ENCODE measurements at regions not wholly inside any gene's neighbourhood (a gene's known extent, or its start where the extent isn't known, plus 50 kb on each side); places are given as distances from the start of the nearest gene placed in this dataset.
"Not testable (repeated sequence)": the region's sequence is repeated elsewhere in the genome, so short reads cannot be mapped to it uniquely, and the experiment has no call there.

DNA sequence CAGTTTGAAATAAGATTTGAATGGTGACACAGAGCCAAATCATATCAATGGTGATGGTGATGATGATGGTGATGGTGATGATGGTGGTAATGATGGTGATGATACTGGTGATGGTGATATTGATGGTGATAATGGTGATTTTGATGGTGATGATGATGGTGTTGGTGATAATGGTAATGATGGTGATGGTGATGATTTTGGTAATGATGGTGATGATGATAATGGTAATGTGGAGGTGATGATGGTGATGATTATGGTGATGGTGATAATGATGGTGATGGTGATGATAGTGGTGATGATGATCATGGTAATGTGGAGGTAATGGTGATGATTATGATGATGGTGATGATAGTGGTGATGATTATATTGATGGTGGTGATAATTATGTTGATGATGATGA is 311.9 kb upstream of the SFSWAP start:
- no peak for DNase-seq

DNA sequence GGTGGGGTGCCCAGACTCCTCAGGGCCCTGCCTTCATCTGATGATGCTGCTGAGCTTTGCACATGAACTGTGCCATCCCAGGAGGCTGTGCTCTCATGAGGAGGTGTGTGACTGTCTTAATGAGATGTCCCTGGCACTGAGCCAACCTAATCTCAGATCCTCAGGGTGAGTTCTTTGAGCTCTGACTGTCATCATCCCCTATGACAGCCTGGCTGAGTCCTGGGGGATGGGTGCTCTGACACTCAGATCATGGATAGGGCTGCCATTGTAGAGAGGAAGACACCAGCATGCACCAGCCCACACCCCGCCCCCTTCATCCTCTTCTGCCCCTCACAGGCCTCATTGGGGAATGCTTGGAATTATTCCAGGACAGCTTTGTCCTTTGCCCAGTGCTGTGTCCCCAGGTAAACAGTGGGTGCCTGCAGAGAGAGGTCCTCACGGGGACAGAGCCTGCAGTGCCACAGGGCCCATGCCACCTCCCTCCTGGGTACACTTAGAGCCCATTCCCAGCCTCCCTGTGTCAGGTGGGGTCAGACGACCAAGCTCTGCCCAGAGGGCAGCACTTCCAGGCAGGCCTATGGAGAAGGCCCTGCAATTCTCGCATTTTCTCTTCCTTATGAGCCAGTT is 310.1 kb upstream of the SFSWAP start:
- DNase-seq: not testable (repeated sequence)

DNA sequence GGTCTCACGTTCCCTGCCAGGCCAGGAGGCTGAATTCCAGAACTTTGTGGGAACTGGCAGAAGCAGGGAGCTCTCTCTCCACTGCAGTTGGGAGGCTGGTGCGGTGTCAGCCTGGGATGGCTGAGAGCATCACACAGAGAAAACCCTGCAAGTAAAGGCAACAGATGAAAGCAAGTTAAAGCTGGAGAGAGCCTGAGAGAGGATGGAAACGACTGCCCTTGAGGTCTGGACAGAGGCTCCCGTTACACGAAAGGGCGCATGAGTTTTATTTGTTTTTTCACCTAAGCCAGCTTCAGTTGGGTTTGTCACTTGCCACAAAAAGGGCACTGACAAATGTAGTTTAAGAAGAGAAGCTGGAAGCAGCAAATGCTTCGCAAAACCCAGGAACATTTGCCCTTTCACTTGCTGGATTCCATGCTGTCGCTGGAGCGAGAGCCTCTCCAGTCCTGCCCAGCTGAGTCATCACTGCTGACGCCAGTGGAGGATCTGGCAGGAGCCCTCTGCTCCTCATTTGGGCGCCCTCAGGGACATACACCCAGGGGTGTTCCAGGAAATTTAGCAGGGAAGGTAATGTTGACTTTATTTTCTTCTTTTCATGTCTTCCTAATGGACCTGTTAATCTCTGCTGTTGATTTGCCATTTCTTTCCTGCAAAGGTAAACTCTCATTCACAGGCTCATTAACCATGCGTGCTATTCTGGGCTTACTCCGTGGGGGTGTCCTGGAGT is 308.8 kb upstream of the SFSWAP start:
- not testable (repeated sequence) for DNase-seq

DNA sequence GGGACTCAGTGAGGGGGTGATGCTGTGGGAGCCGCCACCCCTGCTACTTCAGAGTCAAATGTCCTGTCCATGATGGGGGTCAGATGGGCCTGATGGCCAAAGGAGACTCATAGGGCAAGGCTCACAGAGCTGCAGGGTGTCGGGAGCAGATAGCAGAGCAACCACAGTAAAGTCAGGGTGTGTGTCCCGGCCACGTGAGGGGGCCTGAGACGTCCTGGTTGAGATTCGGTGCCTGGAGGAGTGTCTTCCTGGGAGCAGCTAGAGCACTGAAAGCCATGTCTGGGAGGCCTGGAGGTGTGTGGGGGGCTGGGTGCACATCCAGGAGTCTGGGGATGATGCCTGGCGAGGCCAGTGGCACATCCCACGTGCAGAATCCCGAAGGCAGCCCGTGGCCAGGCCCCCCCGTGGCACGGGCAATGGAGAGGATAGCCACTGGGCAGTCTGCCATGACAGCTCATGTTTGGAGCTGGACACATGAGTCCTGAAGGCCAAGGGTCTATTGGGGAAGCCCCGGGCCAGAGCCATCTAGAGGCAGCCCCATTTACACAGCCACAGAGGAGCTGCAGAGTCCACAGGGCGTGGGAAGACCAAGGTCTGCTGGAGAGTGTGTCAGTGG is 308.0 kb upstream of the SFSWAP start:
- no peak for DNase-seq

DNA sequence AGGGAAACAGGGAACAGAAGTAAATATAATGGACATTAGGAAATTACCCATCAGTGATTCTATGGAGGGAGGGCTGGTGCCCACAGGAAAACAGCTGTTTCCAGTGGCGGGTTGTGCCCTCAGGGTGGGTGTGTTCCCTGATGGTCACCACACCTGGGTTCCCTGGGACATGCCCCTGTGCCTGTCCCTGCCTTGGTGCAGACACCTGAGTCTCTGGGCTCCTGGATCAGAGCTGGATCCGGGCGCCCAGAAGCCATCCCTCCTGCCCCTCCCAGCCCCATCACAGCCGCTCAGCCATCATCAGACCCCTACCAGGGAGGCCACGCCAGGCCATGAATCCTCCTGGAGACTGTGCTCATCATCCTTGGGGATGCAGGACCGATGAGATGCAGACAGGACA is 307.2 kb upstream of the SFSWAP start:
- DNase-seq: no peak

DNA sequence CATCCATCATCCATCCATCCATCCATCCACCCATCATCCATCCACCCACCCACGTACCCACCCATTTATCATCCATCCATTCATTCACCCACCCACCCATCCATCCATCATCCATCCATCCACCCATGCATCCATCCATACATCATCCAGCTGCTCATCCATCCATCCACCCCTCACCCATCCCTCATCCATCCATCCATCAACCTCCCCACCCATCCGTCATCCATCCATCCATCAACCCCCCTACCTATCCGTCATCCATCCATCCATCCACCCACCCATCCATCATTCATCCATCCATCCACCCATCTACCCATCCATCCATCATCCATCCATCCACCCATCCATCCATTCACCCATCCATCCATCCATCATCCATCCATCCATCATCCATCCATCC is 306.2 kb upstream of the SFSWAP start:
- DNase-seq: no peak

DNA sequence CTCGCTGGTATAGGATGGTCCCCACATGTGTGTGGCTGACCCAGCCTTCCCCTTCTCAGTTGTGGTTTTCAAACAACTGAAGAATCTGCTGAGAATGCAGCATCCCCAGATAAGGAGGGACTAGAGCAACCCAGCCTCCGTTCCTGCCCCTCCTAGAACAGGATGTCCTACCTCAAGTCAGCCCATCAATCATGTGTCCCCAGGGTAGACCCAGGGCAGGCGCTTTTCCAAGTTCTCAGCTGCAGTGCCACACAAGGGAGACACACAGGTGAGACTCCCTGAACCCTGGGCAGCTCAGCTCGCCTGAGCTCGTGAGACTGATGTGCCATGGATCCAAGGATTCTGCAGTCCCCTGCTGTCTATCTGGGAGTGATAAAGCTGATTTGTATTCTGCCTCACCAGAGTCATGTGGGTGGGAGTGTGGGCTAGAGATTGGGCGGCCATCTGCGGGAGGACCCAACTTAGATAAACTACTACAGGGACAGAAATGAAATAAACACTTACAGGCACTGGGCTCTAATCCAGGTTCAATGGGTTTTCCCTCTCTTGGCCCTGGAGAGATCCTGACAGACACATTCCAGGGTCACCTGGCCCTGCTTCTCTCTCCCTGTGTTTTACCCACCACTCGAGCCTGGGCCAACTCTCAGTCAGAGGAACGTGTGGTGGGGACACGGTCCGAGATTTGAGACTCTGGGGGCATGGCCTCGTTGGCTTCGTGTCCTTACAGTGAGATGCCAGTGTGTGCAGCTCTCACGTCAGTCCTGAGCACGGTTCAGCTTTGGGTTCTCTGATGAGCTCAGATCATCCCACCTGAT is 303.5 kb upstream of the SFSWAP start:
- no peak for DNase-seq

DNA sequence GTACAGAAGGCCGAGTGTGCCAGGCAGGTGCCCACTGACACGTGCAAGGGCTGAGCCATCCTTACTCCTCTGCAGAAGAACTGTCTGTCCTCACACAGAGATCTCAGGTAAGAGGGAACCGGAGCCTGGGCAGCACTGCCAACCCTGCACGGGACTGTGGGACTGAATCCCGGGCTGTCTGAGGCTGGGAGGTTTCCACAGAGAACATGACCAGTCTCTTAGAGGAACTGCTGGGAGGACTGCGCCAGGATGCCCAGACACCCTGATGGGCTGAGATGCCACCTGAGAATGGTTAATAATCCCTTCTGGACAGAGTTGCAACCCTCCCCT is 302.9 kb upstream of the SFSWAP start:
- DNase-seq: no peak

DNA sequence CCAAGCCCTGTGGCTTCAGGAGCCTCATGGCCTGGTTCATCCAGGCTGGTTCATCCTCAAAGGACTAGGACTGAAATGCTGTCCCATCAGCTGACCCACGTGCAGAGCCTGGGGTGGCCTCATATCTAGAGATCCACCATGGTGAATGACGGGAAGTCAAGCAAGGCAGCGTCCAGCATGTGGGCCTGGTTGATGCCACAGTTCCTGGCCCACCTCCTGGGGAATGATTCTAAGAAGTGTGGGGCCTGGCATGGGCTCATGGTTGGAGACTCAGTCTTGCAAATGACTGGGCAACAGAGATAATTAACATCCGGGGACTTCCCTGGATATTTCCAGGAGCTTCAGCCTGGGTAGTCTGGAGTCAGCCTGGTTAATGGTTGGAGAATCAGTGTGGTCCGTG is 302.4 kb upstream of the SFSWAP start:
- no peak for DNase-seq

DNA sequence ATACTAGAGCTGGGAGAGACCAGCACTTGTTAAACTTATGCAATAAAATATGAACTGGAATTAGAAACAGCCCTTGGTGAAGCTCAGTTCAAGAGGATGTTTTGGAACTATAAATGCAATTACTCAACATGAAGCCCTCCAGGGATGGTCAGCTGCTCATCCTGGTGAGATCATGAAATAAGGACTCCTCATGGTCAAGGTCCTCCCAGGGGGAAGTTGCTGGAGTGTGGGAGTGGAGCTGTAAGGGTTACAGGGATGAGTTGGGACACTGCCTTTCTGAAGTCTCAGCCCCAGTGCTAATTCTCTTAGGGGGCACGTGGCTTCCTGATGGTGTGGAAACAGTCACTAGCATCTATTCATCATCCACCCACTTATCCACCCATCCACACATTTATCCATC is 301.7 kb upstream of the SFSWAP start:
- DNase-seq: no peak

DNA sequence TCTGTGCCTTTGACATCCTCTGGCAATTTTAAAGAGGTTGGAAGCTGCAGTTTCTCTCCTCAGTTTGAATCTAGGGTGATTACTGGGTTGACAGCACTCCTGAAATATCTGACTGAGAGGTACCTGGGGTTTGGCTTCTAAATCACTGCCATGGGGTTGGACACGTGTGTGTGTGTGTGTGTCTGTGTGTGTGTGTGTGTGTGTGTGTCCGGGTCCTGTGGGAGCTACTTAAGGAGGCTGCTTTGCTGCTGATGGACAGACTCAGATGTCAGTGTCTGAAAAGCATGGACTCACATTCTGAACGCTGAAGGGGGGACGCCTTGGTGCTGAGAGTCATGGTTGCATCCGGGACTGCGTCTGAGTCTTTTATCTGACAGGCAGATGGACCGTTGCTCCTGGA is 299.1 kb upstream of the SFSWAP start:
- not testable (repeated sequence) for DNase-seq

DNA sequence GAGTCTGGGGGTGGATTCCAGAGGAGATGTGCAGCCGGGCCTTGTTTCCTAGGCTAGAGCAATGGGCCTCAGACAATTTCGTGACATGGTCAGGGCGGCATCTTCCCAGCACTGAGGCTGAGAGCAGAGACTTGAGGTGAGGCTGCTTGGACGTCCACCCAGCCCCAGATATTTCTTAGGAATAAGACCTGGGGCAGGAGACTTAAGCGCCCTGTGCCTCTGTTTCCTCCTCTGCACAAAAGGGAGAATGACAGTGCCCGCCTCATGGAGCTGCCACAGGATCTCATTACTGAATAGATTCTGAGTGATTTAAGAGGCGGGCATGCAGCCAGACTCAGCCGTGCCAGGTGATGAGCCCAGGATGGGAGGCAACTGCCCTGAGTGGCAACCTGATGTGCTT is 297.9 kb upstream of the SFSWAP start:
- no peak for DNase-seq

DNA sequence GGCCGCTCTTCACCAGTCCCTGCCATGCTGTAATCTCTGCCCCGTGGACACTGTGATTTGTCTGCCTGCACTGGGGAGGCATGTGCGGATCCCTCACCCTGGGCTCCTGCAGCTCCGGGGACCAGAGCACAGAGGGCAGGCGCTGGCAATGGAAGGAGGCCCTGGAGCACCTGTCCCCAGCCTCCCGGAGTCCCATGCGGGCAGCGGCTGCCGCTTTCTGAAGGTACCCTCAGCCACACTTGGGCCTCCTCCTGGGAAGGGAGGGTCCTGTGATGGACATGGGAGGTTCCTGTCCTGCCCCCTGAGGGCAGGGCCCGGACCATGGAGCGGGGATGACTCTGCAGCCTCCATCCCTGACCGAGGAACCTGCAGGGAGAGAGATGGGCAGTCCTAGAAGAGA is 297.4 kb upstream of the SFSWAP start:
- no peak for DNase-seq

DNA sequence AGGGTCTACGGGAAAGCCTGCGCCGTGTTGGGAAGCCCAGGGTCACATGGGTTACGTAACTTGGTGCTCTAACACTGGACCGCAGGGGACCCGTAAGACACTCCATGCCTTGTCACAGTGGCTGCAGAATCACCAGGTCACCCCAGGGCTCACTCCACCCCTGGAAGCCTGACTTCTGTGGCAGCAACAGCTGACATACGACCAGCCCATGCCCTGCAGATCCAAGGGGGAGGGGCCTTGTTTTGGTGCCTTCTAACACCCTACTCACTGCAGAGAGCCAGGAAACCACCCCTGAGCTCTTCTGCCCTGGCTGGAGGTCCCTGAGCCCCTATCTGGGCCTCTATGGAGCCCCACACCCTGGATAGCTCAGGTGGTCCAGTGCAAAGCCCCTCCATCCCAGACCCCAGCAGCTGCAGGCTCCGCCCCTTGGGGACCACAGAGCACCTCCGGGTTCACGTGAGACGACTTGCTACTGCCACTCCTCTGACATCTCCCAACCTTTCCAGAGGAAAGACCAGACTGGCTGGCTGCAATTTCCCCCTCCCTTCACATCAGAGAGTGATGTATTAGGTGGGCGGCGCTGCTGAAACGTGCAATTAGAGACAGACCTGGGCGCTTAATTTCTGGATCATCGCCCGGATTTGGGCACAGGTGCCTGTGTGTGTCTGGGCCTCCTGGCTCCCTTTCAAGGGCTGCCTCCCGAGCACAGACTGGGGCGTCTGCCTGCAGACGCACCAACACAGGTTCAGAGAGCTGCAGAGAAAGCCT is 296.6 kb upstream of the SFSWAP start:
- not testable (repeated sequence) for DNase-seq

DNA sequence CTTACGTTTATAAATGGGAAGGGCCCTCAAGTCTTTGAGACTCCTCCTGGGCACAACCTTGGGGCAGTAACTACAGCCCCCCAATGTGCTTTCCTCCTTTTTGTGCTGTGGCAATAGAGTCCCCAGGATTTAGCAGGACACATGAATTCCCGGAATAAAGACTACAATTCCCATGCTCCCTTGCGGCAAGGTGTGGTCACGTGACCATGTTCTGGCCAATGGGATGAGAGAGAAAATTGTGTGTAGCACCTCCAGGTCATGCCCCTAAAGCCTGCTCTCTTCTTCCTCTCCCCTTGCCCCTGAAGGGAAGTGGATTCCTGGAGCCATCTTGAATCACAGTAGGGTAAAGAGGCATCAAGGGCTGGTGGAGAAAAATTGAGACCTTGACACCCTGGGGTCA is 295.1 kb upstream of the SFSWAP start:
- DNase-seq: no peak

DNA sequence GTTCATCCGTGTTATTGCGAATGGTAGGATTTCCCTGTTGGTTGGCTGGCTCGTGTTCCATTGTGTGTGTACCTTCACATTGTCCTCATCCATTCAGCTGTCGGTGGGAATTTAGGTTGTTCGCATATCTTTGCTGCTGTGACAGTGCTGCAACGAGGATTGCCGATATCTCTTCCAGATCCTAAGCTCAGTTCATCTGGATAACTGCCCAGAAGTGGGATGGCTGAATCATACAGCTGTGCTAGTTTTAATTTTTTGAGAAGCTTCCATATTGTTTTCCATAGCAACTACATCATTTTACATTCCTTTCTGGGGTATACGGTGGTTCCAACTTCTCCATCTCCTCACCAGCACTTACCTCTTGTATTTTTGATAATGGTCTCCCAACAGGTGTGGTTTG is 292.8 kb upstream of the SFSWAP start:
- no peak for DNase-seq

DNA sequence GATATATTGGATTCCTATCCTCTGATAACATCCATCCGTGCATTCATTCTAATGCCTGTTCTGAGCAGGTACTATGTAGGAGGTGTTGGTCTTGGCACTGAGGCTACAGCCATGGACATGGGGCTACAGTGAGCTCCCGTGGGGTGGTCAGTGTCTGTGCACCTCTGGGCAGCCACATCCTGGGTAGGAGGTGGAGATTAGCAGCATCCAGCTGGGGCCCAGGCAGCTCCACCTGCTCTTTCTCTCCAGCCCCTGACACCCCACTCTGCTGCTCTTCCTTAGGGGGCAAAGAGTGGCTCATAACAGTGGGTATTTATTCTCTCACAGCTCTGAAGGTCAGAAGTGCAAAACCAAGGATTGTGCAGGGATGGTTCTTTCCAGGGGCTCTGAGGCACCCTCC is 292.0 kb upstream of the SFSWAP start:
- no peak for DNase-seq

DNA sequence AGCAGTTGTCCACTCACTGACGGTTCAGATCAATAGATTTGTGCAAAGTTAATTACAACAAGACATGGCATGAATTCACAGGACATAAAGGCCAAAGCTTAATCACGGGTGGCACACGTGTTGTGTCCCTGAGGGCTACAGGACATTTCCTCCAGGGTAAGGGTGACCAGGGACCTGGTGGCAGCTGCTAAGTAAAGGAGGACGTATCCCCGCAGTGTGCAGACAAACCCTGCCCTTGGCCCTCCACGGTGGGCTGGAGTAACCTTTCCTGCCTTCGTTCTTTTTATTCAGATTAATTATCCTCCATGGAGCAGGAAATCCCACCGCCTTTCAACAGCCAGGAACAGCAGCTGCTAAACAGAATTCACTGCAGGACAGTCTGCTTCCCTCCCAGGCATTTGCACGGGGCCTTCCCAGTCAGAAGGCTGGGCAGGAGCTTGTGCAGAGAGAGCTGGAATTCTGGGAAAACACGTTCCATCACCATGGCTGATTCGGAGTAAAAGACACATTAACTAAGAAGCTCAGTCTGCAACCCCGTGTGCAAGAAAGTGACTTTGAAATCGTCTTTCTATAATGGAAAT is 289.9 kb upstream of the SFSWAP start:
- DNase-seq: no peak

DNA sequence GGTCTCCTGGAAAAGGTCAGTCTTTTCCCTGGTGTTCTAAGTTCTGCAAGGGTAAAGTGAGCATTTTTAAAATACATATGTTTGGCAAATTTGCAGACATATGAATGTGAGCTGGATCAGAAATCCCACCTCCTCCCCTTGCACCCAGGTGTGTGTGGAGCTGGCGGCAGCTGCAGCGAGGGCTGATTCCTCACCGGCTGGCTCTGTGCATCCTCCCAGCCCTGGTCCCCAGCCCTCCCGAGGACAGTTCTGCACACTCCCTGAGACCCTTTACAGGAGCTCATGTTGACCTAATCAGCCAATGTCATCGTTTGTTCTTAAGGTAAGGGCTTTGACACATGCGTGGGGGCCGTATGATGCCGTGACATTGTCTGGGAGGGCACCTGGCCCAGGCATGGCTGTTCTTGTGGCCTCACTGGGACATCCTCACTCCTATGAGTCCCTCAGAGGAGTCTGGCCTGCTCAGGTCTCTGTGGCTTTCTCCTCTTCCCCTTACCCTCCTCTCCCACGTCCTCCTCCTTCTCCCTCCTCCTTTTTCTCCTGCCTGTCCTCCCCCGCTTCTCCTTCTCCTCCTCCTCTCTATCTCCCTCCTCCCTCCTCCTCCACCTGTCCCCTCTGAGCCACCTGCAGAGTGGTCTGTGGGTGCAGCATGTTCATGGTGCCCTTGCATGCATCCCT is 289.2 kb upstream of the SFSWAP start:
- no peak for DNase-seq

DNA sequence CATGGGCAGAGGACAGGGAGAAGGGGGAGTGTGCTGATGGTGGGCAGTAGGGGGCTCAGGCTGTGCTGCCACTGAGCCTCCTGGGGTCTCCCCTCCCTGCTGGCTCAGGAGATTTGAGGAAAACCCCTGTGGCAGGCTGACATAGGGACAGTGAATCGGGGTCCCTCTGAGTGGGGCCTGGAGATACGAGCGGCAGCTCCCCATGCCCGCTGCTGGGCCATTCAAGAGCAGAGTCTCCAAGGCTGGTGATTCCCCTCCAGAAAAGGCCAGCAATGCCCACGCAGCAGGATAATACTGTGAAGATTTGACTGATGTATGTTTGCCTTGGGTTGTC is 288.7 kb upstream of the SFSWAP start:
- no peak for DNase-seq

DNA sequence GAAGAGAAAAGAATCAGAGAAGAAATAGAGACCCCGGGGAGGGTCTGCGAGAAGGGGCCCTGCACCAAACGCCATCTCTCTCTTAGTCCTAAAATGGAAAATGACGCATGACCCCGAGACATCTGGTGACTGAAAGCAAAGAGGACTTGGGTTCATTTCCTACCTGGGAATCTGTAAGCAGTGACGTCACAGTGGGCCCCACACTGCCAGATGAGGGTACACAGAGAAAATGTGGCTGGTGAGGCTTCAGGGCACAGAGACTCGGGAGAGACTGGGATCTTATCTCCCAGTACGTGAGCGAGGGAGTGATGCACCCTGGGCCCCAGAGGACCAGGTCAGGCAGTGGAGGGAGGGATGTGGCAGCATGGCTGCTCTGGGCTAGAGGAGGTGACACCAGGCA is 288.1 kb upstream of the SFSWAP start:
- DNase-seq: no peak

DNA sequence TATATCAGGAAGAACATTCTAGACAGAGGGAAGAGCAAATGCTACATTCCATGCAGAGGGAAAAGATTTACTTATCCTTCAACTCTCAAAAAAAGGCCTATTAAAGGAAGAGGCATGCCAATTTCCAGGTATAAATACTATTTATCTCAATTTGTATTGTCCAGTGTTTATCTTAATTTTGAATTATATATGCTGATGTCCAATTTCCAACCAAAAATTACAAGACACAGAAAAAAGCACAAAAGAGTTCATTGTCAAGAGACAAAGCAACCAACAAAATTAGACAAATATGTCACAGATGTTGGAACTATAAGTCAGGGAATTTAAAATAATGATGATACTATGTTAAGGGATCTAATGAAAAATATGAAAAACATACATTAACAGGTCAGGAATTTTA is 286.6 kb upstream of the SFSWAP start:
- no peak for DNase-seq
